ENCODE measurements at regions not wholly inside any gene's neighbourhood (a gene's known extent, or its start where the extent isn't known, plus 50 kb on each side); places are given as distances from the start of the nearest gene placed in this dataset.

GRCh38 chr10:117720931-117721835, 178.6 kb downstream of the EMX2 start:
- no peak for DNase-seq

DNA sequence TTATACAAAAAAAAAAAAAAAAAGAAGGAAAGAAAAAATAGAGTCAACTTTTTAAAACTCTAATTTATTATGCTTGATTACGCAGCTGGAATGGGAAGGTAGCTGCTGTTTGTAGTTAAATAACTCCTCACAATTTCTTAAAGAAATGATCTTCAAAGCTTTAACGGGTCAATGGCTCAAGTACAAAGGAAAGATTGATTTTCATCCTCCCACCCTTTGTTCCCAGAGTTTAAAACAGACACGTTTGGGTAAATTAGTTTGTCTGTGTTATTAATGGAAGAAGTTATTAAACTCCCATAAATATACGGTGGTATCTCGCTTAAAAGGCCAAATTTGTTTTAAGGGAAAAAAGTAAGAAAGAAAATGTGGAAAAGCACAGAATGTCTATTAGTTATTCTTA, 179.3 kb downstream of the EMX2 start:
- intact Hi-C loops (cut with DNase I), result no loop called here
- H3K27ac ChIP-seq, result no peak overlapping the region
- H3K4me1 ChIP-seq, result no peaks in the 10 kb centered on the region
- TF ChIP-seq CTCF (IDR thresholded peaks at IDR 0.05), result no peak
- no peak for TF ChIP-seq POLR2A (IDR thresholded peaks at IDR 0.05)
- 29 to 44% methylated on average over 5 of the region's 5 CpGs for WGBS, 2 donors
- DNase-seq, result no peak
- H3K4me3 ChIP-seq, result no peak overlapping the region
- no peaks in the 10 kb centered on the region for H3K36me3 ChIP-seq
- no peaks in the 10 kb centered on the region for H3K9me3 ChIP-seq
- peaks cover 0 to 57% (median 0%) of the 10 kb centered on the region in 4 donors for H3K27me3 ChIP-seq

More at GRCh38 chr10:117720931-117721835, 178.6 kb downstream of the EMX2 start:
- no peak for TF ChIP-seq CTCF (IDR thresholded peaks at IDR 0.05)
- no peak for TF ChIP-seq POLR2A (IDR thresholded peaks at IDR 0.05)
- Histone ChIP-seq H3K9me3 (no peaks in the 10 kb centered on the region), H3K4me1 (no peaks in the 10 kb centered on the region), H3K4me3 (no peak overlapping the region), H3K27ac (no peak overlapping the region), H3K27me3 (peaks cover 0 to 55% (median 0%) of the 10 kb centered on the region in 4 donors), H3K36me3 (no peaks in the 10 kb centered on the region)
- intact Hi-C loops (cut with DNase I), result no loop called here
- 34 to 60% methylated on average over 18 to 21 of the region's 21 CpGs for WGBS, 2 donors

GRCh38 chr10:117723343-117723742, 180.8 kb downstream of the EMX2 start:
- 61 to 64% methylated on average over 4 of the region's 4 CpGs for WGBS, 2 donors
- no peaks in the 10 kb centered on the region for H3K9me3 ChIP-seq
- no peak overlapping the region for H3K27ac ChIP-seq
- no peaks in the 10 kb centered on the region for H3K36me3 ChIP-seq
- no peak for TF ChIP-seq POLR2A (IDR thresholded peaks at IDR 0.05)
- no peak for TF ChIP-seq CTCF (IDR thresholded peaks at IDR 0.05)
- no peak overlapping the region for H3K4me3 ChIP-seq
- intact Hi-C loops (cut with DNase I), result no loop called here
- no peak for DNase-seq
- no peaks in the 10 kb centered on the region for H3K4me1 ChIP-seq
- H3K27me3 ChIP-seq, result peaks cover 0 to 58% (median 0%) of the 10 kb centered on the region in 4 donors

DNA sequence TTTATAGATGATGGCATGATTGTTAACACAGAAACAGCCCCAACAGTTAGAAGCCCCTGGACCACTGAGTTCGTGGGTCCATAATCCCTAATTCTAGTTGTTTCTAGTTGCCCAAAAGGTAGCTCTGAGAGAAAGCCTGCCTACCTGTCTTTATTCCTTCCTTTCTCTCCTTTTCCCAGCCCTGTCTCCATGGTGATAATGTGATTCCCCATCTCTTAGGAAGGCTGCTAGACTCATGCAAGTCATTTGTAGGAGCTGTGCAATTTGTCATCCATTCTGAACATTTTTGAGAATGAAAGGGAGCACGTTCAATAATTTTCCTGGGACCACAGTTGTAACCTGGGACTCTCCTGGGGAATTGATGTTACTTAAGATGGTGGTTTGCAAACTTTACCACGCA, 183.4 kb downstream of the EMX2 start:
- no peak for DNase-seq
- WGBS, 2 donors, result 56 to 67% methylated on average over 3 of the region's 3 CpGs
- intact Hi-C loops (cut with DNase I), result no loop called here

More for the DNA sequence above, 183.4 kb downstream of the EMX2 start:
- H3K27ac ChIP-seq, result no peak overlapping the region
- TF ChIP-seq POLR2A (IDR thresholded peaks at IDR 0.05), result no peak
- TF ChIP-seq CTCF (IDR thresholded peaks at IDR 0.05), result no peak
- H3K9me3 ChIP-seq, result no peaks in the 10 kb centered on the region
- H3K36me3 ChIP-seq, result no peaks in the 10 kb centered on the region
- H3K4me3 ChIP-seq, result no peak overlapping the region
- H3K4me1 ChIP-seq, result no peaks in the 10 kb centered on the region
- H3K27me3 ChIP-seq, result peaks cover 0 to 70% (median 0%) of the 10 kb centered on the region in 4 donors

Data from esophagus squamous epithelium (tissue), 5 donors.